Activated CD8-positive, alpha-beta memory T cell treated with anti-CD3 and anti-CD28 coated beads for 36 hours (primary cell): ENCODE measurements at regions not wholly inside any gene's neighbourhood (a gene's known extent, or its start where the extent isn't known, plus 50 kb on each side); places are given as distances from the start of the nearest gene placed in this dataset.
"Not testable (repeated sequence)": the region's sequence is repeated elsewhere in the genome, so short reads cannot be mapped to it uniquely, and the experiment has no call there.

ENCODE experiments used
- CTCF ChIA-PET: fragments of 350-600 bp; sonication (Branson Sonifier 250); formaldehyde crosslinking; loops from one replicate; lab custom pipeline; 2021; ENCODE audit warnings: antibody characterized with exemption; lab: Charles Lee
- POLR2A ChIA-PET: fragments of 350-600 bp; sonication (Branson Sonifier 250); formaldehyde crosslinking; loops from one replicate; lab custom pipeline; 2021; ENCODE audit warnings: antibody characterized with exemption; lab: Charles Lee

- ChIA-PET POLR2A (no interaction called here), CTCF (no interaction called here)
These were observed 190.2 kb upstream of the KCNH7 start for GRCh38 chr2:163028807-163029206.

- CTCF ChIA-PET, POLR2A ChIA-PET: not testable (repeated sequence)
These were observed 187.7 kb upstream of the KCNH7 start for GRCh38 chr2:163026136-163026775.

GRCh38 chr2:163016882-163017281 is 178.3 kb upstream of the KCNH7 start:
- POLR2A ChIA-PET, CTCF ChIA-PET: not testable (repeated sequence)

GRCh38 chr2:163011000-163011399 is 172.4 kb upstream of the KCNH7 start:
- CTCF ChIA-PET = no interaction called here
- POLR2A ChIA-PET = no interaction called here

- POLR2A ChIA-PET = no interaction called here
These were observed 170.1 kb upstream of the KCNH7 start for GRCh38 chr2:163008642-163009041.

GRCh38 chr2:162994718-162995117 is 156.2 kb upstream of the KCNH7 start:
- POLR2A ChIA-PET = no interaction called here
- CTCF ChIA-PET = no interaction called here

More at GRCh38 chr2:163008642-163009041, 170.1 kb upstream of the KCNH7 start:
- CTCF ChIA-PET = no interaction called here

GRCh38 chr2:162992828-162993227 is 154.3 kb upstream of the KCNH7 start:
- ChIA-PET CTCF (no interaction called here), POLR2A (no interaction called here)

GRCh38 chr2:162989507-162989906 is 150.9 kb upstream of the KCNH7 start:
- CTCF ChIA-PET = no interaction called here
- POLR2A ChIA-PET = no interaction called here

GRCh38 chr2:162974771-162975170 is 136.2 kb upstream of the KCNH7 start:
- ChIA-PET POLR2A (no interaction called here), CTCF (no interaction called here)

- ChIA-PET CTCF (no interaction called here), POLR2A (no interaction called here)
These were observed 133.8 kb upstream of the KCNH7 start for GRCh38 chr2:162972383-162972782.

GRCh38 chr2:162968306-162968705 is 129.7 kb upstream of the KCNH7 start:
- ChIA-PET CTCF (no interaction called here), POLR2A (no interaction called here)

GRCh38 chr2:162967811-162968210 is 129.2 kb upstream of the KCNH7 start:
- CTCF ChIA-PET = no interaction called here

GRCh38 chr2:162967147-162967546 is 128.6 kb upstream of the KCNH7 start:
- POLR2A ChIA-PET = no interaction called here
- CTCF ChIA-PET = no interaction called here

More at GRCh38 chr2:162967811-162968210, 129.2 kb upstream of the KCNH7 start:
- POLR2A ChIA-PET = no interaction called here

- POLR2A ChIA-PET = no interaction called here
- CTCF ChIA-PET = no interaction called here
These were observed 126.6 kb upstream of the KCNH7 start for GRCh38 chr2:162965191-162965590.

GRCh38 chr2:162964513-162964912 is 125.9 kb upstream of the KCNH7 start:
- POLR2A ChIA-PET = no interaction called here
- CTCF ChIA-PET = no interaction called here

- ChIA-PET POLR2A (no interaction called here), CTCF (no interaction called here)
These were observed 124.6 kb upstream of the KCNH7 start for GRCh38 chr2:162963156-162963555.

GRCh38 chr2:162945785-162946184 is 107.2 kb upstream of the KCNH7 start:
- ChIA-PET POLR2A (no interaction called here), CTCF (no interaction called here)

GRCh38 chr2:162938387-162938786 is 99.8 kb upstream of the KCNH7 start:
- CTCF ChIA-PET = no interaction called here
- POLR2A ChIA-PET = no interaction called here

- POLR2A ChIA-PET = no interaction called here
- CTCF ChIA-PET = interaction anchor here (1.3 kb wide), 1 partner anchor 9 kb away, joined by 4 read pairs; no protein-coding TSS in a partner anchor
These were observed 95.6 kb upstream of the KCNH7 start for GRCh38 chr2:162934191-162934590.

GRCh38 chr2:162932416-162932815 is 93.8 kb upstream of the KCNH7 start:
- POLR2A ChIA-PET = no interaction called here
- CTCF ChIA-PET = no interaction called here

- ChIA-PET POLR2A (no interaction called here), CTCF (no interaction called here)
These were observed 91.0 kb upstream of the KCNH7 start for GRCh38 chr2:162929571-162929970.

GRCh38 chr2:162928356-162928755 is 89.8 kb upstream of the KCNH7 start:
- ChIA-PET CTCF (no interaction called here), POLR2A (no interaction called here)
